ENCODE measurements at regions not wholly inside any gene's neighbourhood (a gene's known extent, or its start where the extent isn't known, plus 50 kb on each side); places are given as distances from the start of the nearest gene placed in this dataset.

DNA sequence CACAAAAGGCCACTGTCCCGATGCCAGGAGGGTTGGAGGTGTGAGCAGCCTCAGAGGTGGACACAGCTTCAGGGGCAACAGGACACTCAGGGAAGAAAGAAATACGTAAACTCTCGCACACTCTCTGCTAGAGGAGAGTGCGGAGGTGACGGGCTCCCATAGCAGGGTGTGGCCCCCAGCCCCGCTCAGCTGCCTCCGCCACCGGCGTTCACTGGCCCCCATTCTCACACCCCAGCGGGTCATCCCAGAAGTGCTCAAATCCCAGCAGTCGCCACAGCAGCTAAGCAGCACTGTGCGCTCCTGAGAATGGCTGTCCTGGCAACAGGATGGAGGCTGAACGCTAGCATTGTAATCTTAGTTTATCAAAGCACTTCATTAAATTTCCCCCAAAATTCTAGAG lies 315.6 kb upstream of the SALL3 start:
- no peak for DNase-seq

DNA sequence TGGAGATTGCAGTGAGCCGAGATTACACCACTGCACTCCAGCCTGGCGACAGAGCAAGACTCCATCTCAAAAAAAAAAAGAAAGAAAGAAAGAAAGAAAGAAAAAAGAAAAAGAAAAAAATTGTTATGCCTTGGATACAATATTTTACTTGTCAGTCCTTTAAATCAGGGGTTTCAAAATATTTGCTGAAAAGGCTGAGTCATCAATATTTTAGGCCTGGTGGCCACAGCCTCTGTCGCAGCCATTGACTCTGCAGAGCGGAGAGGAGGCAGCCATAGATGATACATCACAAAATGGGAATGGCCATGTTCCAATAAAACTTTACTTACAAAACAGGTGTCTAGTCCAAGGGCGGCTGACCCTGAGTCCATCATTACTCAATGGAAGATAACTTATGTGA lies 314.8 kb upstream of the SALL3 start:
- no peak for DNase-seq

GRCh38 chr18:78665644-78666043 lies 314.0 kb upstream of the SALL3 start:
- no peak for DNase-seq

DNA sequence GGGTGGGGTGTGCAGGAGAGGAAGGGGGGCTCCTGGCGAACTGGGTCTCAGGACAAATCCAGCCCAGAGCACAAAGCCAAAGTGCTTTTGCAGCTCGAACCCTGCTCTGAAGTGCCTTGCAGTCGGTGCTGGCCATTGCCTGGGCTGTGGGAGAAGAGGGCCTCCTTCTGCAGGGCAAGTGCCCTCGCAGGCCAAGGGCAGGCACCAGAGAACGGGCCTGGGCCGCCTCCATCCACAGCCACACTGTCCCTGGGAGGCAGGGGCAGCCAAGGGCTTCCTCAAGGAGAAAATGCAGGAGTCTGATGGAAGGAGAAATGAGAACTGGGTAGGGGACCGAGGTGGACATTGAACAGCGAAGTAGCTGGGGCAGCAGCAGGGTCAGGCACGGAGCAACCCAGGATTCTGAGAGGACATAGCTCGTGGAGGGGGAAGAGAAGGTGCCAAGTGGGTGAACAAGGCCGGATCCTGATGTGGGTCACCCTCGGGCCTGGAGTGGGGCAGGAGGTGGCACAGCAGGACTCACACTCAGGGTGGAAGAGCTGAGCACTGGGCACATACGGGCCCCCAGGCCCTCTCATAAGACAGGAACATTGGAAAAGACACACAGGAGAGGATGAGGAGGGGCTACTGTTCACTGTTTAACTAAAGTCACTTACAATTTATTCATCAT lies 312.8 kb upstream of the SALL3 start:
- no peak for DNase-seq

GRCh38 chr18:78670778-78671391 lies 308.7 kb upstream of the SALL3 start:
- no peak for DNase-seq

DNA sequence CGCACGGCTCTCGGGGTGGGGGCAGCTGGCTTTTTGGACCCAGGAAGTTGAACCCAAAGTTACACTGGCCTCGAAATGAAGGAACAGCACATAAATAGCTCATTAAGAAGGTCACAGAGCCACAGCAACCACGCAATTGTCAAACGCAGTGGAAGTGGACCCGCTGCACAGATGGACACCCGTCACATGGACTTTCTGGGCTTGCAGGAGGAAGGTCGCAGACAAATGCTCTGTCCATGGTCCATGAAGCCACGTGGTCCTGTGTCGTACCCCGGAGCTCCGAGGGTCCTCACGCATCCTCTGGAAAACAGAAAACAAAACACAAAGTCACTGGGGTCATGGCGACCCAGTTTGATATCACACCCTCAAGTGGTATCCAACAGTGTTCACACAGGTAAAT lies 308.1 kb upstream of the SALL3 start:
- DNase-seq = no peak

GRCh38 chr18:78672862-78673446 lies 306.7 kb upstream of the SALL3 start:
- no peak for DNase-seq

- DNase-seq = no peak
Measured at GRCh38 chr18:78673516-78674321, 305.9 kb upstream of the SALL3 start.

- DNase-seq = no peak
Measured at GRCh38 chr18:78675231-78675630, 304.4 kb upstream of the SALL3 start.

- no peak for DNase-seq
Measured at GRCh38 chr18:78676622-78677482, 302.8 kb upstream of the SALL3 start.

GRCh38 chr18:78677483-78678317 lies 301.9 kb upstream of the SALL3 start:
- DNase-seq = no peak

GRCh38 chr18:78678318-78678695 lies 301.3 kb upstream of the SALL3 start:
- no peak for DNase-seq

GRCh38 chr18:78679031-78679430 lies 300.6 kb upstream of the SALL3 start:
- no peak for DNase-seq

- DNase-seq = no peak
Measured at GRCh38 chr18:78679613-78680260, 299.9 kb upstream of the SALL3 start.

- DNase-seq = no peak
Measured at GRCh38 chr18:78681396-78681795, 298.2 kb upstream of the SALL3 start.

DNA sequence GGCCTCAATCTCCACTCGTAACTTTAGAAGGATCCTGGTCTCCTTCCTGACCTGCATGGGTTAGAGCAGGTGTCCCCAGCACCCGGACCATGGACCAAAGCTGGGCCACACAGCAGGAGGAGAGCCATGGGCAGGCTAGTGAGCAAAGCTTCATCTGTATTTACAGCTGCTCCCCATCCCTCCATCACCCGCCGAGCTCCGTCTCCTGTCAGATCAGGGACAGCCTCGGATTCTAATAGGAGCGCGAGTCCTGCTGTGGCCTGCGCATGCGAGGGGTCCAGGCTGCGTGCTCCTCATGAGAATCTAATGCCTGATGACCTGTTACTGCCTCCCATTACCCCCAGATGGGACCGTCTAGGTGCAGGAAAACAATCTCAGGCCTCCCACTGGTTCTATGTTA lies 297.7 kb upstream of the SALL3 start:
- no peak for DNase-seq

DNA sequence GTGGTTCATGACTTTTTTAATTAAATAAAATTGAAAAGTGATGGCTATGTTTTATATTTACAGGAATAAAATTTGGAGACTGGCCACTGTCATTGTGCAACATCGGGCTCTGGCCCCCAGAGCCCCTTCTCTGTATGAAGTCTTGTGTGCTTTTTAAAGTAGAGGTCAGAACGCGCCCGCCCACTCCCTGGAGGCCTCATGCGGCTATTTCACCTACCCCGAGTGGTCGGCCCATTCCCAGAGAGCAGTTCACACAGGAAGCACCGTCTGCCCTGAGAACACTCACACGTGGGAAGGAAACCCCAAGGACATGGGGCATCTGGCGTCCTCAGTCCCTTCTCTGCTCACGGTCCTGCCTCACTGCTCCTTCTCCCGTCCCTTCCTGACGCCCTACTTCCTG lies 296.9 kb upstream of the SALL3 start:
- DNase-seq = no peak

- no peak for DNase-seq
Measured at GRCh38 chr18:78683191-78684010, 296.2 kb upstream of the SALL3 start.

DNA sequence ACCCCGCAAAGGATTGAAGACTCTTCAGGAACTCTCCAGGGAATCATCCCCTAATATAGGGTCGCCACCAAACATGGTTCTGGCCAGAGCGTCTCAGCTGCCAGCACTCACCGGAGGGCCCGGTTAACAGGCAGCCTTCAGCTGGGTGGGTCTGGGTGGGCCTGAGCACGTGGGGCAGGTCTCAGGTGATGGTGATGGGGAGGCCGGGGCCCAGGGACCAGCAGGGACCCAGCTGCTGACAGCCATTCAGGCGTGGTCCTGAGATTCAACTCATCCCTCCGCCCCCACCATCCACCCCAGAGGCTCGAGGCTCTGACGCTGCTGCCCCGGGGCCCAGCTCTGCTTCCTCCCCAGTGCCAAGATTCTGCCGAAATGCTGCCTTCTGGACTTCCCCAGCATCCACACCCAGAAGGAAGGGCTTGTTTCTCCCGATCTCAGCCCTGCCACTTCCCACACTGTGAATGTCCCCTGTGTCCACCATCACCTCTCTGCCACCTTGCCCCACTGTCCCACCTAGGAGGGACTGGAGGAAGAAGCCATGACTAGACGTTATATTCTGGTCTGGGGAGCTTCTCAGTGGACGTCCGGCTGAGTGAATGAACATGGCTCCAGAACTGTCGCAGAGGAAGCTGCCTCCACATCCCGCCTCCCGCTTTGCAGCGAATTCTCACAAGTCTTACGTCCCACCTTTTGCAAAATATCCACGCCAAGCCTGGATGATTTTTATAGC lies 294.2 kb upstream of the SALL3 start:
- DNase-seq = no peak

All from skin of body (tissue), 1 donor.